Activated CD4-positive, alpha-beta T cell treated with anti-CD3 and anti-CD28 coated beads, Interleukin-2, amount 10 ng/mL, durations not matched to agents 24 days and 14 days (primary cell): ENCODE measurements at regions not wholly inside any gene's neighbourhood (a gene's known extent, or its start where the extent isn't known, plus 50 kb on each side); places are given as distances from the start of the nearest gene placed in this dataset.

Source experiments
- DNase-seq: peaks from one replicate; pipeline ENCODE4 v3.0.0; 2022
- H3K27ac Mint-ChIP-seq: one replicate; pipeline ENCODE4 v1.8.0; 2022; ENCODE audit warnings: mild to moderate bottlenecking, mixed read lengths
- H3K27me3 Mint-ChIP-seq: one replicate; pipeline ENCODE4 v1.8.0; 2022; ENCODE audit warnings: mixed read lengths
- H3K36me3 Mint-ChIP-seq: one replicate; pipeline ENCODE4 v1.8.0; 2022; ENCODE audit warnings: low read depth, mild to moderate bottlenecking, mixed read lengths
- H3K4me1 Mint-ChIP-seq: one replicate; pipeline ENCODE4 v1.8.0; 2021; ENCODE audit warnings: mixed read lengths
- H3K4me3 Mint-ChIP-seq: one replicate; pipeline ENCODE4 v1.8.0; 2022; ENCODE audit warnings: mild to moderate bottlenecking, moderate library complexity, mixed read lengths
- H3K9me3 Mint-ChIP-seq: one replicate; pipeline ENCODE4 v1.8.0; 2021; ENCODE audit warnings: mixed read lengths
- intact Hi-C: fragments of 100-400 bp; cut with micrococcal nuclease; formaldehyde crosslinking; loops from one replicate; pipeline ENCODE4 v1.15.1; 2023

DNA sequence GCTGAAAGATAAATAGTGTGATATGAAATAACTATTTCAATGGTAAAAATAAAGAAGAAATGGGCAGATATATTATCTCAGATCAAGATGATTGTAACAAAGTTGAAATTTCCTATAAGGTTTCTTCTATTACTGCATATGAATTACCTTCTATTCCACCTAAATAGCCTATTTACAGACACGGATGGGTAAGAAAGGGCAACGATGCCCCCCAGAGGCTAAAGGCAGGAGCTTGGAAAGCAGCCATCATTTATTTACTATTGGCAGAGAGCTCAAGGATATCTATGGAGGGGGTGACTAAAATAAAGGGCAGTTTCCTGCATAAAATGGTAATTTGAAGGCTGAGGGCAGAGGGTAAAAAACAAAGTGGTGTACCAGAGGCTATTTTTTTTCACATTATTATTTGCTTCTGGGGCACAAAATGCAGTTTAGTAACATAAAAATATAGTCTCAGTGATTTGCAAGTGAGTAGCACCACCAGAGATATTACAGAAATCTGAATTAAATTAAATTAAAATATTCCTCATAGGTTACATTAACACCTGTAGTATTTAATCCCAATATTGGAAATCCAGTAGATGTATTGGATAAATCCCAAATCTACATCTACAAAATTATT, 123.1 kb downstream of the BTC start:
- intact Hi-C loops: loop anchor here (1.0 to 10.0 kb wide), 4 partner anchors 294 to 486 kb away; no protein-coding TSS in a partner anchor
- peak; percentile 76 for DNase-seq
- Mint-ChIP-seq H3K4me3 (no peak overlapping the region), H3K27ac (no peak overlapping the region), H3K36me3 (no peaks in the 10 kb centered on the region), H3K9me3 (no peaks in the 10 kb centered on the region), H3K27me3 (peaks cover 19% of the 10 kb centered on the region), H3K4me1 (no peaks in the 10 kb centered on the region)

DNA sequence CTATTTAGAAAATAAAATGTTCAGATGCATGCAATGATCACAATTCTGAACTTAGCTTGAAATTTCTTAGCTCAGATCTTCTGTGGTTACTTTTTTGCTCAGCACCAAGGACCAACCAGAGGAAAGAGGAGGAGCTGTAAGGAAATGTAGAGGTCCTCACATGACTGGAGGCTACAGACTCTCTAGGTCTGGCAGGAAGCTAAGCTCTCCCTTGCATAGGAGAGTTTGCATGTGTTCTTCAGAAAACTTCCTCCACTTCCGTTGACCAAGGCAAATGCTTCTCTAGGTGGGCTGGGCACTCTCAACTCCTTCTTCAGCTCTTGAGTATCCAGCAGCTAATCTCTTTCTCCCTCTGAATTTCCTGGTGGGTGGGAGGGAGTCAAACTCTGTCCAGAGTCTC, 119.6 kb downstream of the BTC start:
- no peak for DNase-seq
- intact Hi-C loops: loop anchor here (1.0 to 10.0 kb wide), 3 partner anchors 303 to 490 kb away; no protein-coding TSS in a partner anchor
- H3K4me1 Mint-ChIP-seq: no peaks in the 10 kb centered on the region
- no peaks in the 10 kb centered on the region for H3K9me3 Mint-ChIP-seq
- no peak overlapping the region for H3K4me3 Mint-ChIP-seq
- peaks cover 26% of the 10 kb centered on the region for H3K27me3 Mint-ChIP-seq
- no peak overlapping the region for H3K27ac Mint-ChIP-seq
- no peaks in the 10 kb centered on the region for H3K36me3 Mint-ChIP-seq

DNA sequence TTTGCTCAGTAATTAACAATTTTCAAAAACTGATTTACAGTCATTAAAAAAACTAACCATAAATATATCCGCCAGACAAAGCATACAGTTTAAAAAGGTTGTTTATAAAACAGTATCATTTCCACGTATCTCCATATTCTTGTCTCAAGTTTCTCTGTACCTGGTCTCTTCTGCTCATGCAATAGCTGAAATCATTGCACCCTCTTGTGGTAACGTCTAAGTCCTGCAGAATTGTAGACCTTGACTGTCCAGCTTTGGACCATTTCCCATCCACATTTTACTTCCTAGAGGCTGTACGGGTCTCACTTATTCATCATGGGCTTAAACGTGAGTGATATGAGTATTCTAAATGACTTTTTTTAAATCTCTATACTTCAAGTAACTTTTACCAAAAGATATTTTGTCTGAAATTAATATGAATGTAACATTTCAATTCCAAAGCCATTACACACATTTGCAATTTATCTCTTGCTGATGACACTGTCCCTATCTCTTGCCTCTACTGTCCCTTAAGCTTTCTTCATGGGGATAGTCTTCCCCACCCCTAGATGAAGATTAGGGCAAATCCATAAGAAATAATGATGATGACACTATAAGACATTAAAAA, 118.5 kb downstream of the BTC start:
- Mint-ChIP-seq H3K27me3 (peaks cover 25% of the 10 kb centered on the region), H3K9me3 (no peaks in the 10 kb centered on the region), H3K4me1 (no peaks in the 10 kb centered on the region), H3K4me3 (no peak overlapping the region), H3K36me3 (no peaks in the 10 kb centered on the region), H3K27ac (no peak overlapping the region)
- intact Hi-C loops: loop anchor here (1.0 to 10.0 kb wide), 2 partner anchors 304 to 491 kb away; no protein-coding TSS in a partner anchor
- DNase-seq: peak; percentile 67

DNA sequence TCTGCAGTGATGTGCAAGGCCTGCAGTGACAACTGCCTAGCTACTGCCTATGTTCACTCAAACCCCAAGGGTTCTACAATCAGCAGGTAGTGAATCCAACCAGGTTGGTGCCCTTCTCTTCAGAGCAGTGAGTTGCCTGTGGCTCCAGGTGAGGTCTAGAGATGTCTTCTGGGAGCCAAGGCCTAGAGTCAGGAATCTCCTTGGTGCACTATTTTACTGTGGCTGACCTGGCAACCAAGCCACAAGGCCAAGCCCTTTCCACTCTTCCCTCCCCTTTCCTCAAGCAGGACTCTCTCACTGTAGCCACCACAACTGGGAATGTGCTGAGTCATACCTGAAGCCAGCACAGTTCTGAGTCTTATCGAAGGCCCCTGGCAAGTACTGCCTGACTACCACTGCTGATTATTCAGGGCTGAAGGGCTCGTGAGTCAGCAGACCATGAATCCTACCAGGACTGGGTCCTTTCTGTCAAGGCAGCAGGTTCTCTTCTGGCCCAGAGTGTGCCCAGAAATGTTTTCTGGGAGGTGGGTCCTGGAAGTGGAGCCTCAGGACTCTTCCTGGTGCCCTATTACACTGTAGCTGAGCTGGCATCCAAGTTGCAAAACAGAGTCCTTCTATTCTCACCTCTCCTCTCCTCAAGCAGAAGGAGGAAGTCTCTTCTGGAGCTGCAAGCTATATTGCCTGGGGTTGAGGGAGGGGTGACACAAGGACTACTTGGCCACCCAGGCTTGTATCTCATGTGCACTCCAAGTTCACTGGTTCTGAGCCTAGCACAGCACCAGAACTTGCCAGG, 111.6 kb downstream of the BTC start:
- intact Hi-C loops: no loop called here
- no peak overlapping the region for H3K4me3 Mint-ChIP-seq
- peaks cover 23% of the 10 kb centered on the region for H3K27me3 Mint-ChIP-seq

DNA sequence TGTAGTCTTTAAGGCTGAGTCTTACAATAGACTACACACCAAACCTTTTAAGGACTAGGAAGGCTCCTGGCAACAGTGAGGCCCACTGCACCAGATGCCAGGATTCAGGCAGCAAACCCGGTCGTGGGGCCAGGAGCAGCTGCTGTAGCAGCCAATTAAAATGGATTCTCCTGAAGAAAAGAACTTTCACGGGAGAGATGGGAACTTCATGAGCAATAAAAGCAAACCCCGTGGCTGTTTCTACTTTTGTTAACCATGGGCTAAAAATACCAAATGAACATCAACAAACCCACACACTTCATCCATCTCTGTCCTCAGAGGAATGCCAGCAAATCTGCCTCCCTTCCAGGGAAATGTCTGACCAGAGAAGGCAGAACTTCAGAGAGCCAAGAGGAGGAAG, 101.4 kb downstream of the BTC start:
- Mint-ChIP-seq H3K9me3 (no peaks in the 10 kb centered on the region), H3K27me3 (peaks cover 7% of the 10 kb centered on the region), H3K4me1 (no peaks in the 10 kb centered on the region), H3K27ac (no peak overlapping the region), H3K4me3 (no peak overlapping the region), H3K36me3 (no peaks in the 10 kb centered on the region)
- intact Hi-C loops: no loop called here
- no peak for DNase-seq

More for the DNA sequence above, 111.6 kb downstream of the BTC start:
- no peaks in the 10 kb centered on the region for H3K36me3 Mint-ChIP-seq
- no peaks in the 10 kb centered on the region for H3K4me1 Mint-ChIP-seq
- H3K9me3 Mint-ChIP-seq: no peaks in the 10 kb centered on the region
- DNase-seq: no peak
- H3K27ac Mint-ChIP-seq: no peak overlapping the region
